Activated CD8-positive, alpha-beta T cell treated with anti-CD3 and anti-CD28 coated beads for 36 hours (primary cell): ENCODE measurements at regions not wholly inside any gene's neighbourhood (a gene's known extent, or its start where the extent isn't known, plus 50 kb on each side); places are given as distances from the start of the nearest gene placed in this dataset.
"Not testable (repeated sequence)": the region's sequence is repeated elsewhere in the genome, so short reads cannot be mapped to it uniquely, and the experiment has no call there.

ENCODE experiments used
- ATAC-seq: fragments of 200-7000 bp; cut with Tn5 transposase; one replicate; pipeline ENCODE4 v1.10.0; 2021; ENCODE audit warnings: mild to moderate bottlenecking, moderate library complexity
- CTCF ChIA-PET: fragments of 350-600 bp; sonication (Branson Sonifier 250); formaldehyde crosslinking; loops from one replicate; lab custom pipeline; 2021; ENCODE audit warnings: antibody characterized with exemption; lab: Charles Lee
- POLR2A ChIA-PET: fragments of 350-600 bp; sonication (Branson Sonifier 250); formaldehyde crosslinking; loops from one replicate; lab custom pipeline; 2021; ENCODE audit warnings: antibody characterized with exemption; lab: Charles Lee
- DNase-seq: peaks from one replicate; pipeline ENCODE4 v3.0.0-alpha.2; 2020
- H3K27ac Mint-ChIP-seq: one replicate; pipeline ENCODE4 v1.8.0; 2021; ENCODE audit warnings: mild to moderate bottlenecking, mixed read lengths
- H3K27me3 Mint-ChIP-seq: one replicate; pipeline ENCODE4 v1.8.0; 2021; ENCODE audit warnings: mixed read lengths
- H3K36me3 Mint-ChIP-seq: one replicate; pipeline ENCODE4 v1.8.0; 2021; ENCODE audit warnings: low read depth, mixed read lengths
- H3K4me1 Mint-ChIP-seq: one replicate; pipeline ENCODE4 v1.8.0; 2021; ENCODE audit warnings: low read depth, mixed read lengths
- H3K4me3 Mint-ChIP-seq: one replicate; pipeline ENCODE4 v1.8.0; 2021; ENCODE audit warnings: mild to moderate bottlenecking, moderate library complexity, mixed read lengths
- H3K9me3 Mint-ChIP-seq: one replicate; pipeline ENCODE4 v1.8.0; 2021; ENCODE audit warnings: mixed read lengths
- intact Hi-C: fragments of 100-400 bp; cut with micrococcal nuclease; formaldehyde crosslinking; loops from one replicate; pipeline ENCODE4 v1.10.0; 2022
- TF ChIP-seq, protein P1 (sequence below): fragments of 200-600 bp; IDR thresholded peaks from one replicate; pipeline ENCODE4 v1.8.0; 2022; ENCODE audit warnings: antibody characterized with exemption, mild to moderate bottlenecking

DNA sequence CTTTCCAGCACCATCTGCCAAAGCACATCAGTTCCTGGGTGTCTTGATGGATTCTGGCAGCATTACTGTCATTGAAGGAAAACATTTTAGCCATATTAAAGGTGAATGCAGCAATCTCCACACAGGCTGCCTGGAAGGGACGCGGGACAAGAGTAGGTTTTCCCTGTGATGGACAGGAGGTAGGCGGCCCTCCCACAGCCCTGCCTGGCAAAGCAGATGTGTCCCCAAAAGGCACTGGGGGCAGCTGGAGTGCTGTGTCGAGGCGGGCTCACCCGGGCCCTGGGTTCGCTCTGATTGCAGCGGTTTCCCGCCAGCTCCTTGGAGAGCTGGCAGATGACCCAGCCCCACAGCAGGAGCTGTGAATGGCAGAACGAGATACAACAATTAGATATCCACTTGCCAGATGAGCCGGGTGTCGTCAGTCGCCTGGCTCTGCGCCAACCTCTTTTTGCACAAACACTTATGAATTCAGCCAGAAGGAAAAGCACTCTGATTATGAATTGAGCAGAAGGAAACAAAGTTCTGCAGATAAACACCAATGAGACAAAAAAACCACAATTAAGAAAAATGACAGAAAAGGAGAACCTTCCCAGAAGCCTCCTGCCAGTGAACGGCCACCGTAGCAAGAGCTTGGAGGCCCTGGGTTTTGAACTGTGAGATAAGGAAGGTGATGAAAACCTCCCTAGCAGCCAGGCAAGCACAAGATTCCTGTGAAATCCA, 64.9 kb upstream of the ZNF195 start:
- H3K9me3 Mint-ChIP-seq, ATAC-seq, CTCF ChIA-PET, H3K4me1 Mint-ChIP-seq, H3K27ac Mint-ChIP-seq, H3K4me3 Mint-ChIP-seq, POLR2A ChIA-PET, intact Hi-C loops, DNase-seq, H3K36me3 Mint-ChIP-seq: not testable (repeated sequence)
- H3K27me3 Mint-ChIP-seq: peaks cover 24% of the 10 kb centered on the region

- H3K9me3 Mint-ChIP-seq, H3K4me1 Mint-ChIP-seq, H3K27ac Mint-ChIP-seq, H3K4me3 Mint-ChIP-seq, ATAC-seq, intact Hi-C loops, DNase-seq, CTCF ChIA-PET, H3K36me3 Mint-ChIP-seq, POLR2A ChIA-PET: not testable (repeated sequence)
- H3K27me3 Mint-ChIP-seq: peaks cover 13% of the 10 kb centered on the region
Measured at GRCh38 chr11:3437441-3437840, 58.5 kb upstream of the ZNF195 start.

DNA sequence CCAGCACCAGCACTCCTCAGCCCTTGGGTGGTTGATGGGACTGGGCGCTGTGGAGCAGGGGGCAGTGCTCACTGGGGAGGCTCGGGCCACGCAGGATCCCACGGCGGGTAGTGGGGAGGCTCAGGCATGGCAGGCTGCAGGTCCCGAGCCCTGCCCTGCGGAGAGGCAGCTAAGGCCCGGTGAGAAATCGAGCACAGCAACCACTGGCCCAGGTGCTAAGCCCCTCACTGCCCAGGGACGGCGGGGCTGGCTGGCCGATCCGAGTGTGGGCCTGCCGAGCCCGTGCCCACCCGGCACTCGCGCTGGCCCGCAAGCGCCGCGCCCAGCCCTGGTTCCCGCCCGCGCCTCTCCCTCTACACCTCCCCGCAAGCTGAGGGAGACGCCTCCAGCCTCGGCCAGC, 56.0 kb upstream of the ZNF195 start:
- POLR2A ChIA-PET: no interaction called here

GRCh38 chr11:3429191-3429590, 50.2 kb upstream of the ZNF195 start:
- H3K27ac Mint-ChIP-seq, ATAC-seq, POLR2A ChIA-PET, CTCF ChIA-PET, intact Hi-C loops, DNase-seq, H3K9me3 Mint-ChIP-seq, H3K4me3 Mint-ChIP-seq, H3K36me3 Mint-ChIP-seq, H3K4me1 Mint-ChIP-seq: not testable (repeated sequence)
- peaks cover 15% of the 10 kb centered on the region for H3K27me3 Mint-ChIP-seq

More for the DNA sequence above, 56.0 kb upstream of the ZNF195 start:
- no peak for DNase-seq
- no peak for ATAC-seq
- H3K27me3 Mint-ChIP-seq: peaks cover 13% of the 10 kb centered on the region
- CTCF ChIA-PET: interaction anchor here (1.4 kb wide), 1 partner anchor 94 kb away, joined by 4 read pairs; no protein-coding TSS in a partner anchor
- no peaks in the 10 kb centered on the region for H3K9me3 Mint-ChIP-seq
- TF ChIP-seq, protein P1, sequence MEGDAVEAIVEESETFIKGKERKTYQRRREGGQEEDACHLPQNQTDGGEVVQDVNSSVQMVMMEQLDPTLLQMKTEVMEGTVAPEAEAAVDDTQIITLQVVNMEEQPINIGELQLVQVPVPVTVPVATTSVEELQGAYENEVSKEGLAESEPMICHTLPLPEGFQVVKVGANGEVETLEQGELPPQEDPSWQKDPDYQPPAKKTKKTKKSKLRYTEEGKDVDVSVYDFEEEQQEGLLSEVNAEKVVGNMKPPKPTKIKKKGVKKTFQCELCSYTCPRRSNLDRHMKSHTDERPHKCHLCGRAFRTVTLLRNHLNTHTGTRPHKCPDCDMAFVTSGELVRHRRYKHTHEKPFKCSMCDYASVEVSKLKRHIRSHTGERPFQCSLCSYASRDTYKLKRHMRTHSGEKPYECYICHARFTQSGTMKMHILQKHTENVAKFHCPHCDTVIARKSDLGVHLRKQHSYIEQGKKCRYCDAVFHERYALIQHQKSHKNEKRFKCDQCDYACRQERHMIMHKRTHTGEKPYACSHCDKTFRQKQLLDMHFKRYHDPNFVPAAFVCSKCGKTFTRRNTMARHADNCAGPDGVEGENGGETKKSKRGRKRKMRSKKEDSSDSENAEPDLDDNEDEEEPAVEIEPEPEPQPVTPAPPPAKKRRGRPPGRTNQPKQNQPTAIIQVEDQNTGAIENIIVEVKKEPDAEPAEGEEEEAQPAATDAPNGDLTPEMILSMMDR: no peak
- H3K4me1 Mint-ChIP-seq: no peaks in the 10 kb centered on the region
- no peak overlapping the region for H3K4me3 Mint-ChIP-seq
- no peaks in the 10 kb centered on the region for H3K36me3 Mint-ChIP-seq
- intact Hi-C loops: no loop called here
- no peak overlapping the region for H3K27ac Mint-ChIP-seq
